ENCODE measurements at regions not wholly inside any gene's neighbourhood (a gene's known extent, or its start where the extent isn't known, plus 50 kb on each side); places are given as distances from the start of the nearest gene placed in this dataset.

DNA sequence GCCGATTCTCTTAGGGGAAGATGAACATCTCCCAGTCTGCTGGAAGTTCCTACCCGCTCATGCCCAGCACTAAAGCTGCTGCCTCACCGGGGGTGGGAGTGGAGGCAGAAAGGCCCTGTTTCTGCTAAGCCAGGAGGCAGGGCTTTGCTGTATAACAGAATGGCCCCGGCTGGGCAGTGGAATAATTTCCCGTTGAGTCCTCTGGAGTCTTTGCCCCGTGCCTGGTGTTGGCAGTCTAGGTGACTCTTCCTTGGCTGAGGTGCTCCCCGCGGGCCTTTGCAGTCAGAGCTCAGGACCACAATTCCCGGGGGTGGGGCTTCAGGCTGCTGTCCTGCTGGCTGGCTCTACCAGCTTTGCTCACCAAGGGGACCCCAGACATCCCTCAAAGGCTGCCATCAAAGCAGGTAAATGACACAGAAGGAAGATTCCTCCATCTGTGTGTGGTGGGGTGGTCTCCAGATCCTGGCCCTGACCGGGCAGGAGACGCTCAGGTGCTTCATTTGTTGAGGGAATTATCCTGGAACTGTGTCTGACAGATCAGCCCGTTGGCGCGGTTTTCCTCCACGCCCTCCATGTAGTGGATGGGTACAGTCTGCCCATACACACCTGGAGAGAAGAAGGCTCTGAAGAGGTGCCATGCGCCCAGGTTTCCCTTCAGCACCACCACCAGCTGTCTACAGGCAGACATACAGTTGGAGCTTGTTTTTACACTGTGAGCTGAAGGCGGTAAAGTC, 209.9 kb downstream of the TEX29 start:
- TF ChIP-seq, protein P1, sequence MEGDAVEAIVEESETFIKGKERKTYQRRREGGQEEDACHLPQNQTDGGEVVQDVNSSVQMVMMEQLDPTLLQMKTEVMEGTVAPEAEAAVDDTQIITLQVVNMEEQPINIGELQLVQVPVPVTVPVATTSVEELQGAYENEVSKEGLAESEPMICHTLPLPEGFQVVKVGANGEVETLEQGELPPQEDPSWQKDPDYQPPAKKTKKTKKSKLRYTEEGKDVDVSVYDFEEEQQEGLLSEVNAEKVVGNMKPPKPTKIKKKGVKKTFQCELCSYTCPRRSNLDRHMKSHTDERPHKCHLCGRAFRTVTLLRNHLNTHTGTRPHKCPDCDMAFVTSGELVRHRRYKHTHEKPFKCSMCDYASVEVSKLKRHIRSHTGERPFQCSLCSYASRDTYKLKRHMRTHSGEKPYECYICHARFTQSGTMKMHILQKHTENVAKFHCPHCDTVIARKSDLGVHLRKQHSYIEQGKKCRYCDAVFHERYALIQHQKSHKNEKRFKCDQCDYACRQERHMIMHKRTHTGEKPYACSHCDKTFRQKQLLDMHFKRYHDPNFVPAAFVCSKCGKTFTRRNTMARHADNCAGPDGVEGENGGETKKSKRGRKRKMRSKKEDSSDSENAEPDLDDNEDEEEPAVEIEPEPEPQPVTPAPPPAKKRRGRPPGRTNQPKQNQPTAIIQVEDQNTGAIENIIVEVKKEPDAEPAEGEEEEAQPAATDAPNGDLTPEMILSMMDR (IDR thresholded peaks at IDR 0.05; ENCODE audit: extremely low read depth, insufficient read depth, missing control alignments), result no peak
- no peak for DNase-seq (ENCODE audit: low spot score)
- in situ Hi-C loops (cut with MboI; ENCODE audit: low pct_unique_long_range_greater_than_20kb, low sequenced_read_pairs, unreplicated experiment), result no loop called here

DNA sequence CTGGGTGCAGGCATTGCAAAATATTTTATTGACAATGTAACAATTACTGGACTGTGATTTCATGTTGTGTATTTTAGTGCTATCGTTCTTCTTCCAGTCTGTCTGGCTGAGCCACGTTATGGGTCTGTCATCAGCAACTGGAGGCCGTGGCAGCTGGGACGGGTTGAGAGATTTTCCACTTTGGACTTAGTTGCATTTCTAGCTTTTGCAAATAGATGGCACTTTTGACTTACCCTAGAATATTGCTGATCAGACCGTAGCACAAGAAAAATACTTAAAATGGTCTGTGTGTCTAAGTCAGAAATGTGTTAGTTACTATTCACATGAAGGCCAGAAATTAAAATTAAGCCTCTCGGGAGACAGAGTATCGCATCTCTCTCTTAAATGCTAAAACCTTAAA, 211.1 kb downstream of the TEX29 start:
- in situ Hi-C loops (cut with MboI; ENCODE audit: low pct_unique_long_range_greater_than_20kb, low sequenced_read_pairs, unreplicated experiment), result no loop called here
- DNase-seq (ENCODE audit: low spot score), result no peak

DNA sequence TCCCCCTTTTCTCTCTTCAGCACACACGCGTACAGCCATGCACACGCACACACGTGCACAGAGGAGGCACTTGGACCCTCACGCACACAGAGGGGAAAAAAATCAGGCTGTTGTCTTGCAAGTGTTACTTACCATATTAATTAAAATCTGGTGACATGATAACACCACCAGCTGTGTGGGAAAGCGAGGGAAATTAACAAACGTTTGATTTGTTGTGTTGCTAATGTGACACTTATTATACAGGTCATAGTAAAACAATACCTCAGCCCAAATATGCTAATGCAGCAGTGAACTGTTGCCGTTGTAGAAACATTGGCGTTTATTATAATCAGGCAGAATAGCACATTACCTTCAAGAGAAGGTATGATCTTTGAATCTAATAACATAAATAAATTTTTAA, 211.7 kb downstream of the TEX29 start:
- in situ Hi-C loops (cut with MboI; ENCODE audit: low pct_unique_long_range_greater_than_20kb, low sequenced_read_pairs, unreplicated experiment), result no loop called here
- TF ChIP-seq, protein P1 (IDR thresholded peaks at IDR 0.05; ENCODE audit: extremely low read depth, insufficient read depth, missing control alignments), result no peak
- no peak for DNase-seq (ENCODE audit: low spot score)

More for the DNA sequence above, 211.1 kb downstream of the TEX29 start:
- TF ChIP-seq, protein P1 (IDR thresholded peaks at IDR 0.05; ENCODE audit: extremely low read depth, insufficient read depth, missing control alignments), result no peak

DNA sequence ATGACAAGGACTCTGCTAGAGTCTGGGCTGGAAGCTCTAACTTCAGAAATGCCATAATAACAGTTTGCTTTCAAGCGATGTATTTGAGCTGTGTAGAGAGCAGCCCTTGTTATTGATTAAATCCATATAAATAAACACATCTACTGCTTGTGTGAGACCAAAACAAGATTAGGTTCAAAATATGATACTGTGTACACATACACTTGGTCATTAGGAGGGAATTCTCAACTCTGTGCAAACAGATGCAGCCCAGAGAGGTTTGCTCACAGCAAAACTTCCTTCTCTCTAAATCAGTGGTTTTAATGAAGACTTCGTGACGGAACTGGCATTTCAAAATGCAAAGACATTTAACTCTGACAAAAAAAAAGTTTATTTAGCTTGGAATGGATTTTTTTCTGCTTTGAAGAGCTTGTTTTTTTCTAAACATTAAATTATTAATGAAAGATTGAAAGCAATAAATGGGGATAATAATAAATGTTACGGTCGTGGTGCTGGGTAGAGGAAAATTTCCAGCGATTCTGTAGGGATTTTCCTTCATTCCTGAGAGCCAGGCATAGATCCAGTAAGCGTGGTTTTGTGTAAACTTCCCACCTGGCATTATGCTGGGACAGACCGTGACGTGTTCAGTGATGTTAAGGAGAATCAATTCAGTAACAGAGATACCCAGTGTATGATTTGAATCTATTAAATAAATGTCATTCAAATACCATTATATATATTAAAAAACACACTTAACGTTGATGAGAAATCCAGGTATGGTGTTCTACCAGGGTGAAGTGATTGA, 213.7 kb downstream of the TEX29 start:
- in situ Hi-C loops (cut with MboI; ENCODE audit: low pct_unique_long_range_greater_than_20kb, low sequenced_read_pairs, unreplicated experiment), result no loop called here
- TF ChIP-seq, protein P1 (IDR thresholded peaks at IDR 0.05; ENCODE audit: extremely low read depth, insufficient read depth, missing control alignments), result no peak
- DNase-seq (ENCODE audit: low spot score), result no peak

DNA sequence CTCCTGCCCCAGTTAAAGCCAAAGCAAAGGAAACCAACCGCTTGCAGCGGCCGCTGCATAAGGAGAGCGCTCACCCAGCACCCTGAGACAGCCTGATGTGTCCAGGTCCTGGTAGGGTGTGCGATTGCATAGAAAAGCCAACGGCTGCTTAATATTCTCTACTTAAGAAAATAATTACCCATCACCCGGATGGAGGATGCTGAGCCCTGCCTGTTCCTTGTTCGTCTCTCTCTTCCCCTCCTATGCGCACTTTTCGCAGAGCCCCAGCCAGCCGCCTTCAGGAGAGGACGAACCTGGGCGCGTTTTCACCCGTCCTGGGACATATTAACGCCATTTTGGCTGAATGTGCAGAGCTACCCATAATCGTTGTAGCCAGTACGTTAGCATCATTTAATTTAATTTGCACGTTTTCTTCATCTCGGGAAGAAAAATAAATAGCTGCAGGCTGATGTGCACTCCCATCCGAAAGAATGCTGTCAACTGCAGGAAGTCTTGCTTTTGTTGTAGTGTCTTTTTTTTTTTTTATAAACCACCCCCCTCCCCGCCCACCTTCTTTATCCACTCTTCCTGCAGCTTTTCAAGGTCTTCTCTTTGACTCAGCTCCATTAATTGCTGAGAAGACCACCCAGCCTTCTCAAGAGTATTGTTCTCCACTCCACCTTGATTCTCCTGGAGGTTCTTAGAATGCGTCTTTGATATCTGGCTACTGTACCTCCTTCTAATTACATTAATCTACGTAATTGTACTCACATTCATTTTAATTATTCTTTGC, 214.5 kb downstream of the TEX29 start:
- no peak for DNase-seq (ENCODE audit: low spot score)
- in situ Hi-C loops (cut with MboI; ENCODE audit: low pct_unique_long_range_greater_than_20kb, low sequenced_read_pairs, unreplicated experiment), result no loop called here
- TF ChIP-seq, protein P1 (IDR thresholded peaks at IDR 0.05; ENCODE audit: extremely low read depth, insufficient read depth, missing control alignments), result no peak

DNA sequence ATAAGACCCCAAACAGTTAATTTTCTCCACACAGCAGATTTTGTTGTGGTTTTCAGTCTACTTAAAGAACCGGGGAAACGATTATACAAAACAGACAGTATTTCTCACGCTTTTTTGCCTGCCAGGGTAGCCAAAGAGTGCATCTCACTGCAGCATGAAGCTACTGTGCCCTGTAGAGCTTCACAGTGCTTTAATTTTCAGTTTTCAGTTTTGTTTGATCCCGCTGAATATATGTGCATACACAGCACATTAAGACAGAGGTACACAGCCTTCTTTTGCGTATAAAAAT, 215.0 kb downstream of the TEX29 start:
- TF ChIP-seq, protein P1 (IDR thresholded peaks at IDR 0.05; ENCODE audit: extremely low read depth, insufficient read depth, missing control alignments), result no peak
- in situ Hi-C loops (cut with MboI; ENCODE audit: low pct_unique_long_range_greater_than_20kb, low sequenced_read_pairs, unreplicated experiment), result no loop called here
- DNase-seq (ENCODE audit: low spot score), result no peak
